ENCODE measurements at regions not wholly inside any gene's neighbourhood (a gene's known extent, or its start where the extent isn't known, plus 50 kb on each side); places are given as distances from the start of the nearest gene placed in this dataset.
"Not testable (repeated sequence)": the region's sequence is repeated elsewhere in the genome, so short reads cannot be mapped to it uniquely, and the experiment has no call there.

- not testable (repeated sequence) for TF ChIP-seq ZNF362 (tag by site-specific recombination; IDR thresholded peaks at IDR 0.05); PBX3 (CRISPR knock-in tag; IDR thresholded peaks at IDR 0.05); YY2 (tag by site-specific recombination; IDR thresholded peaks at IDR 0.05); CTCF (tag by site-specific recombination; IDR thresholded peaks at IDR 0.05); ZNF202 (tag by site-specific recombination; IDR thresholded peaks at IDR 0.05; ENCODE audit: borderline replicate concordance); ZNF596 (tag by site-specific recombination; IDR thresholded peaks at IDR 0.05); REST (tag by site-specific recombination; IDR thresholded peaks at IDR 0.05); ZNF132 (tag by site-specific recombination; IDR thresholded peaks at IDR 0.05; ENCODE audit: borderline replicate concordance); ZBTB1 (tag by site-specific recombination; IDR thresholded peaks at IDR 0.05); INSM2 (tag by site-specific recombination; IDR thresholded peaks at IDR 0.05); ZNF19 (tag by site-specific recombination; IDR thresholded peaks at IDR 0.05; ENCODE audit: low read depth); YY1 (tag by site-specific recombination; IDR thresholded peaks at IDR 0.05)
These were observed 62.5 kb downstream of the DEFB131A start for GRCh38 chr4:9506672-9507071.

Data from HEK293 (cell line).